OCI-LY1 (cell line): ENCODE measurements at regions not wholly inside any gene's neighbourhood (a gene's known extent, or its start where the extent isn't known, plus 50 kb on each side); places are given as distances from the start of the nearest gene placed in this dataset.
"Not testable (repeated sequence)": the region's sequence is repeated elsewhere in the genome, so short reads cannot be mapped to it uniquely, and the experiment has no call there.

Experiments used
- H2AFZ ChIP-seq: fragments of 200-600 bp; sonication (generic), shearing (Covaris generic); 2 replicates; pipeline ENCODE4 v1.6.0; 2014; ENCODE audit warnings: antibody characterized with exemption, mild to moderate bottlenecking, low read length
- H3F3A ChIP-seq: fragments of 200-600 bp; sonication (generic), shearing (Covaris generic); 2 replicates; pipeline ENCODE4 v1.6.0; 2014; ENCODE audit warnings: mild to moderate bottlenecking, antibody characterized with exemption, low read length, moderate library complexity; ENCODE audit not compliant: insufficient read depth
- H3K27ac ChIP-seq: fragments of 200-600 bp; sonication (generic); 2 replicates; pipeline ENCODE4 v1.5.1; 2014; ENCODE audit warnings: low read length, mixed run types, mild to moderate bottlenecking, low read depth; ENCODE audit not compliant: poor library complexity, severe bottlenecking
- H3K27me3 ChIP-seq: fragments of 200-600 bp; sonication (generic); 2 replicates; pipeline ENCODE4 v1.6.0; 2014; ENCODE audit warnings: antibody characterized with exemption, mild to moderate bottlenecking, low read length, moderate library complexity; ENCODE audit not compliant: insufficient read depth
- H3K36me3 ChIP-seq: fragments of 200-600 bp; sonication (generic); 2 replicates; pipeline ENCODE4 v1.6.1; 2014; ENCODE audit warnings: mild to moderate bottlenecking, antibody characterized with exemption, low read length, moderate library complexity, mixed read lengths; ENCODE audit not compliant: insufficient read depth
- H3K4me1 ChIP-seq: fragments of 200-600 bp; sonication (generic); 2 replicates; pipeline ENCODE4 v1.5.1; 2014; ENCODE audit warnings: mild to moderate bottlenecking, low read length, moderate library complexity; ENCODE audit not compliant: insufficient read depth, severe bottlenecking
- H3K4me2 ChIP-seq: fragments of 200-600 bp; sonication (generic), shearing (Covaris generic); 2 replicates; pipeline ENCODE4 v1.6.1; 2014; ENCODE audit warnings: low read length
- H3K4me3 ChIP-seq: fragments of 200-600 bp; sonication (generic); 2 replicates; pipeline ENCODE4 v1.5.1; 2014; ENCODE audit warnings: low read length, low read depth, mild to moderate bottlenecking, mixed read lengths; ENCODE audit not compliant: poor library complexity, severe bottlenecking
- H3K79me2 ChIP-seq: fragments of 200-600 bp; shearing (Covaris generic); 2 replicates; pipeline ENCODE4 v1.6.1; 2016; ENCODE audit warnings: mixed run types, low read length, mixed read lengths; ENCODE audit not compliant: insufficient read depth
- H3K9ac ChIP-seq: fragments of 200-600 bp; sonication (generic), shearing (Covaris generic); 2 replicates; pipeline ENCODE4 v1.6.1; 2014; ENCODE audit warnings: mild to moderate bottlenecking, low read length, mixed read lengths
- H3K9me2 ChIP-seq: fragments of 200-600 bp; sonication (generic), shearing (Covaris generic); 2 replicates; pipeline ENCODE4 v1.6.1; 2014; ENCODE audit warnings: low read depth, mild to moderate bottlenecking, low read length, mixed read lengths
- H3K9me3 ChIP-seq: fragments of 200-600 bp; shearing (Covaris generic); 2 replicates; pipeline ENCODE4 v1.6.1; 2014; ENCODE audit warnings: low read length, mixed read lengths
- H4K20me1 ChIP-seq: fragments of 200-600 bp; sonication (generic), shearing (Covaris generic); 2 replicates; pipeline ENCODE4 v1.6.0; 2016; ENCODE audit warnings: mild to moderate bottlenecking, low read length; ENCODE audit not compliant: insufficient read depth
- EZH2 ChIP-seq: fragments of 200-600 bp; sonication (generic), shearing (Covaris generic); IDR thresholded peaks from 2 replicates; pipeline ENCODE4 v1.8.0; 2017; ENCODE audit warnings: borderline replicate concordance, mixed run types, mild to moderate bottlenecking, antibody characterized with exemption, low read length, moderate library complexity, mixed read lengths
- TF ChIP-seq, protein P1 (sequence below): fragments of 200-600 bp; sonication (generic), shearing (Covaris generic); IDR thresholded peaks from 2 replicates; pipeline ENCODE4 v1.5.1; 2017; ENCODE audit warnings: mild to moderate bottlenecking, antibody characterized with exemption, low read length, moderate library complexity, mixed read lengths

- Histone ChIP-seq H3K9me2 (no peaks in the 10 kb centered on the region), H3K36me3 (no peaks in the 10 kb centered on the region), H3K27ac (no peak overlapping the region), H4K20me1 (no peaks in the 10 kb centered on the region), H3K79me2 (no peaks in the 10 kb centered on the region), H2AFZ (no peak overlapping the region), H3K27me3 (no peaks in the 10 kb centered on the region), H3K4me1 (no peaks in the 10 kb centered on the region), H3K9ac (no peak overlapping the region), H3K9me3 (no peaks in the 10 kb centered on the region), H3K4me3 (no peak overlapping the region), H3F3A (no peaks in the 10 kb centered on the region), H3K4me2 (no peak overlapping the region)
- no peak for TF ChIP-seq EZH2
- TF ChIP-seq, protein P1, sequence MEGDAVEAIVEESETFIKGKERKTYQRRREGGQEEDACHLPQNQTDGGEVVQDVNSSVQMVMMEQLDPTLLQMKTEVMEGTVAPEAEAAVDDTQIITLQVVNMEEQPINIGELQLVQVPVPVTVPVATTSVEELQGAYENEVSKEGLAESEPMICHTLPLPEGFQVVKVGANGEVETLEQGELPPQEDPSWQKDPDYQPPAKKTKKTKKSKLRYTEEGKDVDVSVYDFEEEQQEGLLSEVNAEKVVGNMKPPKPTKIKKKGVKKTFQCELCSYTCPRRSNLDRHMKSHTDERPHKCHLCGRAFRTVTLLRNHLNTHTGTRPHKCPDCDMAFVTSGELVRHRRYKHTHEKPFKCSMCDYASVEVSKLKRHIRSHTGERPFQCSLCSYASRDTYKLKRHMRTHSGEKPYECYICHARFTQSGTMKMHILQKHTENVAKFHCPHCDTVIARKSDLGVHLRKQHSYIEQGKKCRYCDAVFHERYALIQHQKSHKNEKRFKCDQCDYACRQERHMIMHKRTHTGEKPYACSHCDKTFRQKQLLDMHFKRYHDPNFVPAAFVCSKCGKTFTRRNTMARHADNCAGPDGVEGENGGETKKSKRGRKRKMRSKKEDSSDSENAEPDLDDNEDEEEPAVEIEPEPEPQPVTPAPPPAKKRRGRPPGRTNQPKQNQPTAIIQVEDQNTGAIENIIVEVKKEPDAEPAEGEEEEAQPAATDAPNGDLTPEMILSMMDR: no peak
These were observed 90.5 kb upstream of the GATB start for GRCh38 chr4:151851354-151851753.

- Histone ChIP-seq H3F3A (no peaks in the 10 kb centered on the region), H3K4me3 (no peak overlapping the region), H3K27me3 (no peaks in the 10 kb centered on the region), H3K9me2 (no peaks in the 10 kb centered on the region), H3K27ac (no peak overlapping the region), H4K20me1 (no peaks in the 10 kb centered on the region), H3K9ac (no peak overlapping the region), H3K9me3 (no peaks in the 10 kb centered on the region), H3K4me1 (no peaks in the 10 kb centered on the region), H2AFZ (no peak overlapping the region), H3K79me2 (no peaks in the 10 kb centered on the region), H3K4me2 (no peak overlapping the region), H3K36me3 (no peaks in the 10 kb centered on the region)
- TF ChIP-seq, protein P1: no peak
- TF ChIP-seq EZH2: no peak
These were observed 90.0 kb upstream of the GATB start for GRCh38 chr4:151850791-151851213.

- H3K36me3 ChIP-seq, H3F3A ChIP-seq, H3K27ac ChIP-seq, H2AFZ ChIP-seq, H3K4me3 ChIP-seq, H3K79me2 ChIP-seq, H3K9me3 ChIP-seq, H3K4me1 ChIP-seq, H3K27me3 ChIP-seq, H3K9me2 ChIP-seq, H4K20me1 ChIP-seq, H3K9ac ChIP-seq, H3K4me2 ChIP-seq: not testable (repeated sequence)
These were observed 84.7 kb upstream of the GATB start for GRCh38 chr4:151845551-151845950.

DNA sequence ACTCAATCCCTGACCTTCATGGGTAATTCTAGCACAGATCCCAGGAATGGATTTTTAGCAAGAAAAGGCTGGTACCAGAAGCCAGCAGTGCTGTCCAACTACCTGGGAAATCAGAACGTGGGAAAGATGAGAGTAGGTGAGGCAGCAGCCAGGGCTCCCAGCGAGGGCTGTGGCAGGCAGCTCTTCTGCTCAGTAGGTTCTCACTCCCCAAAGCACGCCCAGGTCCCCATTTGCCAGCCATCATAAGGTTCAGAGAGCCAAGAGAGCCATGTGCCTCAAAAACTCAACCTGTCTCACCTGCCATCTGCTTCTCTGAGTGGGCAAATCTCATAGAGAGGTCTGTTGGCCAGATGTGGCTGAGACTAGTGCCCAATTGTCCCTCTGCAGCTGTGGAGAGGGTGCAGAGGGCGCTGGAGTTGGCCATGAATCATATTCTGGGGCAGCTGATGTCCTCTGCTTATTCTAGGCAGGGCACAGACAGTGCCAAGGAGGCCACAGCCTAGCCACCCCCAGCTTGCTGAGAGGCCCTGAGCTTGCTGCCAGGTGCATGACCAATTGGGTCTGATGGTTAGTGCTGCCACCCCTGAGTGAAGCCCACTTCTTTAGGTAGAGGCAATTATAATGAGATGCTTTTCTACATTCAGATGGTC is 81.7 kb upstream of the GATB start:
- H3K4me2 ChIP-seq: no peak overlapping the region
- no peak overlapping the region for H3K9ac ChIP-seq
- H3K79me2 ChIP-seq: no peaks in the 10 kb centered on the region
- H3K36me3 ChIP-seq: no peaks in the 10 kb centered on the region
- no peaks in the 10 kb centered on the region for H3F3A ChIP-seq
- H3K27ac ChIP-seq: no peak overlapping the region
- H3K4me3 ChIP-seq: no peak overlapping the region
- no peak for TF ChIP-seq EZH2
- TF ChIP-seq, protein P1: no peak
- H3K4me1 ChIP-seq: no peaks in the 10 kb centered on the region
- H4K20me1 ChIP-seq: no peaks in the 10 kb centered on the region
- no peaks in the 10 kb centered on the region for H3K27me3 ChIP-seq
- H3K9me3 ChIP-seq: no peaks in the 10 kb centered on the region
- no peaks in the 10 kb centered on the region for H3K9me2 ChIP-seq
- no peak overlapping the region for H2AFZ ChIP-seq
